GM23338 (cell line): ENCODE measurements at regions not wholly inside any gene's neighbourhood (a gene's known extent, or its start where the extent isn't known, plus 50 kb on each side); places are given as distances from the start of the nearest gene placed in this dataset.

ENCODE experiments used
- CREB1 ChIP-seq: fragments of 250-450 bp; sonication (Bioruptor Pico); IDR thresholded peaks from 2 replicates; pipeline ENCODE4 v1.5.0; 2020; ENCODE audit warnings: low read depth, mild to moderate bottlenecking, moderate library complexity
- CTCF ChIP-seq, 2 experiments: fragments of 200-600 bp in 1 of 2; sonication (generic) in 1 of 2; conservative IDR thresholded peaks; 2 replicates each; pipeline versions ENCODE4 v1.5.1 to v1.6.1; 2016 to 2017; ENCODE audit warnings: antibody characterized with exemption in 2 of 2, low read depth in 2 of 2, mild to moderate bottlenecking in 2 of 2, moderate library complexity in 1 of 2
- ETS1 ChIP-seq: IDR thresholded peaks from 2 replicates; pipeline ENCODE4 v1.6.1; 2016; ENCODE audit warnings: antibody characterized with exemption
- EZH2 ChIP-seq: fragments of 200-600 bp; sonication (generic); IDR thresholded peaks from one replicate; pipeline ENCODE4 v1.8.0; 2017; ENCODE audit warnings: antibody characterized with exemption, mild to moderate bottlenecking, low read depth; ENCODE audit not compliant: unreplicated experiment
- EZH2phosphoT487 ChIP-seq: fragments of 200-600 bp; sonication (generic); IDR thresholded peaks from one replicate; pipeline ENCODE4 v1.8.1; 2018; ENCODE audit warnings: antibody characterized with exemption; ENCODE audit not compliant: unreplicated experiment
- JUNB ChIP-seq: IDR thresholded peaks from one replicate; pipeline ENCODE4 v1.6.1; 2016; ENCODE audit warnings: antibody characterized with exemption; ENCODE audit not compliant: unreplicated experiment
- NANOG ChIP-seq: IDR thresholded peaks from 2 replicates; pipeline ENCODE4 v1.6.1; 2016; ENCODE audit warnings: antibody characterized with exemption, borderline replicate concordance
- POLR2AphosphoS5 ChIP-seq: IDR thresholded peaks from 2 replicates; pipeline ENCODE4 v1.6.1; 2016; ENCODE audit warnings: antibody characterized with exemption, low read depth
- REST ChIP-seq: IDR thresholded peaks from one replicate; pipeline ENCODE4 v1.6.1; 2018; ENCODE audit warnings: antibody characterized with exemption; ENCODE audit not compliant: unreplicated experiment
- STAT1 ChIP-seq: IDR thresholded peaks from one replicate; pipeline ENCODE4 v1.6.1; 2016; ENCODE audit warnings: antibody characterized with exemption; ENCODE audit not compliant: unreplicated experiment
- ZNF114 ChIP-seq: fragments of 250-450 bp; sonication (Bioruptor Pico); IDR thresholded peaks from 2 replicates; pipeline ENCODE4 v1.5.0; 2020; ENCODE audit warnings: mild to moderate bottlenecking, moderate library complexity
- ZNF331 ChIP-seq: fragments of 250-450 bp; sonication (Bioruptor Pico); IDR thresholded peaks from 2 replicates; pipeline ENCODE4 v1.5.0; 2020; ENCODE audit warnings: low read depth, mild to moderate bottlenecking, moderate library complexity
- ZNF462 ChIP-seq: fragments of 250-450 bp; sonication (Bioruptor Pico); IDR thresholded peaks from 2 replicates; pipeline ENCODE4 v1.5.0; 2020; ENCODE audit warnings: mild to moderate bottlenecking, moderate library complexity

- no peak for TF ChIP-seq CREB1 (CRISPR knock-in tag)
- no peak for TF ChIP-seq CTCF (conservative IDR thresholded peaks at IDR 0.05; ENCODE audit: low read depth in 2 of 2)
- no peak for TF ChIP-seq EZH2
- no peak for TF ChIP-seq STAT1
- no peak for TF ChIP-seq POLR2AphosphoS5
- no peak for TF ChIP-seq JUNB
- no peak for TF ChIP-seq EZH2phosphoT487
- no peak for TF ChIP-seq ETS1
- no peak for TF ChIP-seq ZNF114 (CRISPR knock-in tag)
- TF ChIP-seq REST, result no peak
- no peak for TF ChIP-seq ZNF331 (CRISPR knock-in tag)
- no peak for TF ChIP-seq ZNF462
- TF ChIP-seq NANOG, result no peak
These were observed 450.5 kb upstream of the FGF16 start for GRCh38 chrX:76996641-76997040.
